IMR-90 (cell line): ENCODE measurements at regions not wholly inside any gene's neighbourhood (a gene's known extent, or its start where the extent isn't known, plus 50 kb on each side); places are given as distances from the start of the nearest gene placed in this dataset.

Experiments used
- ATAC-seq: fragments of 200-7000 bp; cut with Tn5 transposase; 2 replicates; pipeline ENCODE4 v1.9.1; 2020; ENCODE audit warnings: low read depth, mild to moderate bottlenecking, moderate library complexity
- BruUV-seq: library from RNA; stranded (reverse); fragments of 400-500 nt; replicated peaks from 2 replicates; lab custom pipeline; 2021; lab: Mats Ljungman, UMichigan
- CTCF ChIA-PET: fragments of 300-600 bp; formaldehyde crosslinking; extraction: SDS; loops from one replicate; lab custom pipeline; 2021; ENCODE audit warnings: antibody characterized with exemption; lab: Yijun Ruan, JAX
- POLR2A ChIA-PET: fragments of 300-600 bp; sonication (Branson Sonifier 250); formaldehyde crosslinking; loops from one replicate; lab custom pipeline; 2022; ENCODE audit warnings: antibody characterized with exemption; ENCODE audit not compliant: unreplicated experiment; lab: Charles Lee
- DNase-seq: peaks from one replicate; pipeline ENCODE4 v3.0.0; 2013
- H2AFZ ChIP-seq: replicated peaks from 2 replicates; pipeline ENCODE3; 2013; ENCODE audit warnings: low read length, mild to moderate bottlenecking; ENCODE audit not compliant: poor library complexity
- H2AK5ac ChIP-seq: 2 replicates; pipeline ENCODE4 v1.6.1; 2013; ENCODE audit warnings: low read depth, low read length, inconsistent platforms
- H2AK9ac ChIP-seq: replicated peaks from 2 replicates; pipeline ENCODE3; 2013; ENCODE audit warnings: mild to moderate bottlenecking, low read depth, low read length, moderate library complexity; ENCODE audit not compliant: poor library complexity
- H2BK120ac ChIP-seq: 2 replicates; pipeline ENCODE4 v1.6.1; 2013; ENCODE audit warnings: low read depth, low read length, inconsistent platforms
- H2BK15ac ChIP-seq: 3 replicates; pipeline ENCODE4 v1.6.1; 2013; ENCODE audit warnings: low read depth, low read length, inconsistent platforms
- H2BK20ac ChIP-seq: 2 replicates; pipeline ENCODE4 v1.6.1; 2013; ENCODE audit warnings: low read depth, mild to moderate bottlenecking, inconsistent platforms, low read length, moderate library complexity
- H2BK5ac ChIP-seq: 2 replicates; pipeline ENCODE4 v1.6.1; 2013; ENCODE audit warnings: mild to moderate bottlenecking, low read depth, low read length, inconsistent platforms; ENCODE audit not compliant: poor library complexity, severe bottlenecking
- H3K14ac ChIP-seq: replicated peaks from 2 replicates; pipeline ENCODE4 v1.6.1; 2013; ENCODE audit warnings: low read depth, low read length, inconsistent platforms
- H3K18ac ChIP-seq: 2 replicates; pipeline ENCODE4 v1.6.1; 2013; ENCODE audit warnings: low read depth, low read length, control low read depth
- H3K23ac ChIP-seq: 2 replicates; pipeline ENCODE4 v1.6.1; 2013; ENCODE audit warnings: low read depth, low read length, inconsistent platforms
- H3K27ac ChIP-seq: 2 replicates; pipeline ENCODE4 v1.5.1; 2013; ENCODE audit warnings: mild to moderate bottlenecking, control low read depth, low read length; ENCODE audit not compliant: insufficient read depth
- H3K27me3 ChIP-seq: 2 replicates; pipeline ENCODE4 v1.6.1; 2013; ENCODE audit warnings: low read length; ENCODE audit not compliant: control insufficient read depth, insufficient read depth
- H3K36me3 ChIP-seq: 2 replicates; pipeline ENCODE4 v1.6.1; 2013; ENCODE audit warnings: low read length, mixed read lengths; ENCODE audit not compliant: control insufficient read depth, insufficient read depth
- H3K4ac ChIP-seq: 2 replicates; pipeline ENCODE4 v1.6.1; 2013; ENCODE audit warnings: low read depth, low read length, inconsistent platforms
- H3K4me1 ChIP-seq: 2 replicates; pipeline ENCODE4 v1.6.1; 2013; ENCODE audit warnings: low read length, mixed read lengths; ENCODE audit not compliant: control insufficient read depth, insufficient read depth
- H3K4me2 ChIP-seq: 2 replicates; pipeline ENCODE4 v1.6.1; 2013; ENCODE audit warnings: low read depth, mild to moderate bottlenecking, control low read depth, low read length, moderate library complexity
- H3K4me3 ChIP-seq: 2 replicates; pipeline ENCODE4 v1.5.1; 2013; ENCODE audit warnings: low read depth, mild to moderate bottlenecking, control low read depth, low read length, moderate library complexity; ENCODE audit not compliant: insufficient read depth
- H3K56ac ChIP-seq: 2 replicates; pipeline ENCODE4 v1.6.1; 2013; ENCODE audit warnings: low read length, inconsistent platforms; ENCODE audit not compliant: insufficient read depth; ENCODE audit errors: extremely low read depth
- H3K79me1 ChIP-seq, 2 experiments: 2 replicates each; pipeline ENCODE4 v1.6.1; 2013; ENCODE audit warnings: low read length in 2 of 2, inconsistent platforms in 1 of 2, low read depth in 1 of 2
- H3K9ac ChIP-seq: 2 replicates; pipeline ENCODE4 v1.6.1; 2013; ENCODE audit warnings: low read depth, low read length, control low read depth
- H3K9me1 ChIP-seq: 2 replicates; pipeline ENCODE4 v1.6.1; 2013; ENCODE audit warnings: low read length, inconsistent platforms; ENCODE audit not compliant: insufficient read depth
- H3K9me3 ChIP-seq: 2 replicates; pipeline ENCODE4 v1.6.1; 2013; ENCODE audit warnings: low read length; ENCODE audit not compliant: control insufficient read depth, insufficient read depth
- H4K20me1 ChIP-seq: 2 replicates; pipeline ENCODE4 v1.6.1; 2013; ENCODE audit warnings: low read length, inconsistent platforms; ENCODE audit not compliant: insufficient read depth
- H4K5ac ChIP-seq: 2 replicates; pipeline ENCODE4 v1.6.1; 2013; ENCODE audit warnings: mild to moderate bottlenecking, low read depth, low read length, control low read depth
- H4K8ac ChIP-seq, 2 experiments: 2 replicates each; pipeline ENCODE4 v1.6.1; 2013; ENCODE audit warnings: low read depth in 2 of 2, low read length in 2 of 2, control low read depth in 1 of 2, inconsistent platforms in 1 of 2
- H4K91ac ChIP-seq: 2 replicates; pipeline ENCODE4 v1.6.1; 2013; ENCODE audit warnings: low read depth, low read length, inconsistent platforms; ENCODE audit not compliant: insufficient read depth
- BHLHE40 ChIP-seq: fragments of 150-350 bp; IDR thresholded peaks from 2 replicates; pipeline ENCODE4 v1.6.1; 2016; ENCODE audit warnings: mild to moderate bottlenecking, low read depth, low read length
- CEBPB ChIP-seq: IDR thresholded peaks from 2 replicates; pipeline ENCODE4 v1.6.1; 2012; ENCODE audit warnings: low read depth, low read length, improper control_type of control experiment
- CHD1 ChIP-seq: IDR thresholded peaks from 2 replicates; pipeline ENCODE4 v1.6.1; 2012; ENCODE audit warnings: low read depth, low read length, improper control_type of control experiment
- CTCF ChIP-seq: conservative IDR thresholded peaks from 2 replicates; pipeline ENCODE4 v1.5.1; 2012; ENCODE audit warnings: mild to moderate bottlenecking, low read depth, low read length, improper control_type of control experiment
- ELK1 ChIP-seq: fragments of 150-350 bp; IDR thresholded peaks from 2 replicates; pipeline ENCODE4 v1.6.1; 2016; ENCODE audit warnings: low read depth, mild to moderate bottlenecking, low read length, moderate library complexity, borderline replicate concordance
- FOS ChIP-seq: fragments of 150-350 bp; IDR thresholded peaks from 2 replicates; pipeline ENCODE4 v1.6.1; 2016; ENCODE audit warnings: low read depth, low read length
- MAFK ChIP-seq: IDR thresholded peaks from 2 replicates; pipeline ENCODE4 v1.6.1; 2012; ENCODE audit warnings: low read depth, low read length, improper control_type of control experiment
- MAZ ChIP-seq: IDR thresholded peaks from 2 replicates; pipeline ENCODE4 v1.6.1; 2012; ENCODE audit warnings: low read depth, mild to moderate bottlenecking, low read length, improper control_type of control experiment, moderate library complexity, borderline replicate concordance
- MXI1 ChIP-seq: IDR thresholded peaks from 2 replicates; pipeline ENCODE4 v1.6.1; 2012; ENCODE audit warnings: low read depth, mild to moderate bottlenecking, low read length, moderate library complexity, borderline replicate concordance
- POLR2A ChIP-seq: IDR thresholded peaks from 2 replicates; pipeline ENCODE4 v1.6.1; 2012; ENCODE audit warnings: mild to moderate bottlenecking, low read depth, low read length
- RAD21 ChIP-seq: IDR thresholded peaks from 2 replicates; pipeline ENCODE4 v1.6.1; 2012; ENCODE audit warnings: low read length, improper control_type of control experiment
- RFX5 ChIP-seq: IDR thresholded peaks from 2 replicates; pipeline ENCODE4 v1.8.0; 2012; ENCODE audit warnings: low read depth, mild to moderate bottlenecking, low read length, moderate library complexity
- SMC3 ChIP-seq: fragments of 150-350 bp; IDR thresholded peaks from 2 replicates; pipeline ENCODE4 v1.6.1; 2016; ENCODE audit warnings: low read depth, mild to moderate bottlenecking, antibody characterized with exemption, low read length, moderate library complexity
- dilution Hi-C: fragments of 300-500 bp; cut with HindIII; formaldehyde crosslinking; loops from one replicate; pipeline ENCODE4 v1.14.3; 2018; ENCODE audit warnings: low sequenced_read_pairs; ENCODE audit not compliant: unreplicated experiment
- in situ Hi-C: fragments of 300-500 bp; cut with MboI; formaldehyde crosslinking; loops from 3 replicates; pipeline ENCODE4 v1.14.3; 2019; ENCODE audit warnings: low sequenced_read_pairs, inconsistent platforms, mixed read lengths
- intact Hi-C: fragments of 100-400 bp; cut with micrococcal nuclease; formaldehyde crosslinking; loops from 2 replicates; pipeline ENCODE4 v1.10.0; 2022

- H3K79me1 ChIP-seq: no peaks in the 10 kb centered on the region
- no peak overlapping the region for H3K18ac ChIP-seq
- no peak overlapping the region for H4K8ac ChIP-seq
- H3K27me3 ChIP-seq: no peaks in the 10 kb centered on the region
- H3K9ac ChIP-seq: no peak overlapping the region
- H4K20me1 ChIP-seq: no peaks in the 10 kb centered on the region
- H3K4me1 ChIP-seq: no peaks in the 10 kb centered on the region
- H3K4ac ChIP-seq: no peak overlapping the region
- H2BK5ac ChIP-seq: no peak overlapping the region
- no peaks in the 10 kb centered on the region for H3K9me1 ChIP-seq
- CTCF ChIA-PET: no interaction called here
- H2AK5ac ChIP-seq: no peak overlapping the region
- no peak overlapping the region for H3K4me2 ChIP-seq
- ATAC-seq: no peak
- H2BK20ac ChIP-seq: no peak overlapping the region
- no peak overlapping the region for H3K56ac ChIP-seq
- H3K9me3 ChIP-seq: no peaks in the 10 kb centered on the region
- no peak overlapping the region for H2BK15ac ChIP-seq
- no peaks in the 10 kb centered on the region for H3K36me3 ChIP-seq
- DNase-seq: peak; percentile 34
- H2AFZ ChIP-seq: no peak overlapping the region
- H4K5ac ChIP-seq: no peak overlapping the region
- no peak overlapping the region for H3K23ac ChIP-seq
- H3K14ac ChIP-seq: no peak overlapping the region
- H3K27ac ChIP-seq: no peak overlapping the region
- dilution Hi-C loops (no loop called here), intact Hi-C loops (loop anchor here (10.0 kb wide), 2 partner anchors 56 to 366 kb away; no protein-coding TSS in a partner anchor), in situ Hi-C loops (no loop called here)
- TF ChIP-seq SMC3 (no peak), FOS (no peak), ELK1 (no peak), RAD21 (no peak), MXI1 (no peak), MAZ (no peak), MAFK (no peak), RFX5 (no peak), CTCF (no peak), POLR2A (no peak), BHLHE40 (no peak), CHD1 (no peak), CEBPB (no peak)
- no peak overlapping the region for H4K91ac ChIP-seq
- H2AK9ac ChIP-seq: no peak overlapping the region
- H3K4me3 ChIP-seq: no peak overlapping the region
- no peak overlapping the region for H2BK120ac ChIP-seq
- no TSS peak for BruUV-seq
- POLR2A ChIA-PET: no interaction called here
Observed at GRCh38 chr11:23620617-23621016, 760.3 kb upstream of the CCDC179 start.
